Vagina (tissue), 2 donors: ENCODE measurements at regions not wholly inside any gene's neighbourhood (a gene's known extent, or its start where the extent isn't known, plus 50 kb on each side); places are given as distances from the start of the nearest gene placed in this dataset.

Experiments used
- DNase-seq, 2 donors: peaks; one replicate each; pipeline ENCODE4 v3.0.0-alpha.2; 2017; ENCODE audit errors: extremely low spot score in 2 of 2
- H3K27ac ChIP-seq: fragments of 200-600 bp; sonication (generic); one replicate; pipeline ENCODE4 v1.5.1; 2019
- H3K27me3 ChIP-seq: fragments of 200-600 bp; sonication (generic); one replicate; pipeline ENCODE4 v1.5.1; 2019
- H3K36me3 ChIP-seq, 2 donors: fragments of 200-600 bp; sonication (generic); one replicate each; pipeline ENCODE4 v1.5.1; 2017 to 2019
- H3K4me1 ChIP-seq: fragments of 200-600 bp; sonication (generic); one replicate; pipeline ENCODE4 v1.5.1; 2019
- H3K4me3 ChIP-seq, 2 donors: fragments of 200-600 bp; sonication (generic); 1 replicate in 1 of 2; 2 replicates in 1 of 2; pipeline ENCODE4 v1.5.1; 2016 to 2019
- H3K9me3 ChIP-seq: fragments of 200-600 bp; sonication (generic); one replicate; pipeline ENCODE4 v1.5.1; 2019
- POLR2A ChIP-seq, 2 donors: fragments of 450-650 bp; IDR thresholded peaks; one replicate each; pipeline ENCODE4 v1.6.1; 2017; ENCODE audit warnings: antibody characterized with exemption in 2 of 2, mild to moderate bottlenecking in 2 of 2, moderate library complexity in 2 of 2
- POLR2AphosphoS5 ChIP-seq, 2 donors: sonication (generic); formaldehyde crosslinking; IDR thresholded peaks; one replicate each; pipeline ENCODE4 v1.9.0; 2017; ENCODE audit warnings: antibody characterized with exemption in 2 of 2, mild to moderate bottlenecking in 2 of 2, low read depth in 1 of 2; ENCODE audit not compliant: insufficient read depth in 1 of 2
- intact Hi-C: fragments of 100-400 bp; cut with DNase I; formaldehyde crosslinking; loops from one replicate; pipeline ENCODE4 v1.15.1; 2023
- TF ChIP-seq, protein P1 (sequence below), 3 experiments: fragments of 450-650 bp in 2 of 3; fragments of 200-600 bp in 1 of 3; sonication (generic) in 1 of 3; IDR thresholded peaks; one replicate each; pipeline ENCODE4 v1.5.1; 2017 to 2019; ENCODE audit warnings: antibody characterized with exemption in 3 of 3, mild to moderate bottlenecking in 2 of 3, moderate library complexity in 2 of 3

DNA sequence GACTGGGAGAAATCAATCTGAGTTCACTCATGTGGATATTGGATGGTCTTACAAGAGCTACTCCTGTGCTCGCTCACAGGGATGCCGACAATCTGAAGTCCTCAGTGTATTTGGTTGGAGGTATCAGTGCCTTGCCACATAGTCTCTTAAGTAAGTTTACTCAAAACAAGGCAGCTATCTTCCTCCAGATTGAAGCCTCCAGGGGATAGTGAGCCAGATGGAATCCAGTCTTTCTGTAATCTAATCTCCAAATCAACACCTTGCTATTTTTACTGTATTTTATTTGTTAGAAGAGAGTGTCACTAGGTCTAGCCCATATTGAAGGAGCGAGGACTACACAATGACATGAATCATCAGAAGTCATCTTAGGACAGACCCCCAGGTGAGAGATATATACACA is 456.6 kb upstream of the POT1 start:
- H3K4me1 ChIP-seq = no peaks in the 10 kb centered on the region
- H3K27ac ChIP-seq = no peak overlapping the region
- no peaks in the 10 kb centered on the region for H3K27me3 ChIP-seq
- no peaks in the 10 kb centered on the region for H3K36me3 ChIP-seq
- no peak for DNase-seq
- H3K9me3 ChIP-seq = no peaks in the 10 kb centered on the region
- intact Hi-C loops = no loop called here
- TF ChIP-seq POLR2A (IDR thresholded peaks at IDR 0.05) = no peak
- TF ChIP-seq, protein P1, sequence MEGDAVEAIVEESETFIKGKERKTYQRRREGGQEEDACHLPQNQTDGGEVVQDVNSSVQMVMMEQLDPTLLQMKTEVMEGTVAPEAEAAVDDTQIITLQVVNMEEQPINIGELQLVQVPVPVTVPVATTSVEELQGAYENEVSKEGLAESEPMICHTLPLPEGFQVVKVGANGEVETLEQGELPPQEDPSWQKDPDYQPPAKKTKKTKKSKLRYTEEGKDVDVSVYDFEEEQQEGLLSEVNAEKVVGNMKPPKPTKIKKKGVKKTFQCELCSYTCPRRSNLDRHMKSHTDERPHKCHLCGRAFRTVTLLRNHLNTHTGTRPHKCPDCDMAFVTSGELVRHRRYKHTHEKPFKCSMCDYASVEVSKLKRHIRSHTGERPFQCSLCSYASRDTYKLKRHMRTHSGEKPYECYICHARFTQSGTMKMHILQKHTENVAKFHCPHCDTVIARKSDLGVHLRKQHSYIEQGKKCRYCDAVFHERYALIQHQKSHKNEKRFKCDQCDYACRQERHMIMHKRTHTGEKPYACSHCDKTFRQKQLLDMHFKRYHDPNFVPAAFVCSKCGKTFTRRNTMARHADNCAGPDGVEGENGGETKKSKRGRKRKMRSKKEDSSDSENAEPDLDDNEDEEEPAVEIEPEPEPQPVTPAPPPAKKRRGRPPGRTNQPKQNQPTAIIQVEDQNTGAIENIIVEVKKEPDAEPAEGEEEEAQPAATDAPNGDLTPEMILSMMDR (IDR thresholded peaks at IDR 0.05) = no peak
- no peak for TF ChIP-seq POLR2AphosphoS5 (IDR thresholded peaks at IDR 0.05; ENCODE audit: insufficient read depth in 1 of 2, low read depth in 1 of 2)
- H3K4me3 ChIP-seq = no peak overlapping the region

DNA sequence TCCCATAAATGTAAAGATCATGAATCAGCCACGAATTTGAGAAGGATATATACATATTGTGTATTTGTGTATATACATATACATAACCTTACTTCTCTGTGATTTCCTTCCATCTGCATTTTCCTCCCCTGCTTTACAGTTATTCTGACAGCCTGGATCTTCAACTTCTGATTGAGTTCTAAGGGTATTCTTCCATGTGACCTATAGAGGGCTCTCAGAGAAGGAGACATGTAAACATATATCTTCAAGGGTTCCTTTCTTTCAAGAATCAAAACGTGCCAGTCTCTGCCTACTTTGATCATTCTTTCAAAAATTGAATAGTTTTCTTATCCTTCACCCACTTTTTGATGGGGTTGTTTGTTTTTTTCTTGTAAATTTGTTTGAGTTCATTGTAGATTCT is 453.7 kb upstream of the POT1 start:
- no peaks in the 10 kb centered on the region for H3K4me1 ChIP-seq
- no peak overlapping the region for H3K4me3 ChIP-seq
- TF ChIP-seq POLR2AphosphoS5 (IDR thresholded peaks at IDR 0.05; ENCODE audit: insufficient read depth in 1 of 2, low read depth in 1 of 2) (no peak), POLR2A (IDR thresholded peaks at IDR 0.05) (no peak)
- TF ChIP-seq, protein P1 (IDR thresholded peaks at IDR 0.05) = no peak
- no peaks in the 10 kb centered on the region for H3K36me3 ChIP-seq
- H3K27ac ChIP-seq = no peak overlapping the region
- no peaks in the 10 kb centered on the region for H3K27me3 ChIP-seq
- no peak for DNase-seq
- H3K9me3 ChIP-seq = no peaks in the 10 kb centered on the region
- intact Hi-C loops = no loop called here

DNA sequence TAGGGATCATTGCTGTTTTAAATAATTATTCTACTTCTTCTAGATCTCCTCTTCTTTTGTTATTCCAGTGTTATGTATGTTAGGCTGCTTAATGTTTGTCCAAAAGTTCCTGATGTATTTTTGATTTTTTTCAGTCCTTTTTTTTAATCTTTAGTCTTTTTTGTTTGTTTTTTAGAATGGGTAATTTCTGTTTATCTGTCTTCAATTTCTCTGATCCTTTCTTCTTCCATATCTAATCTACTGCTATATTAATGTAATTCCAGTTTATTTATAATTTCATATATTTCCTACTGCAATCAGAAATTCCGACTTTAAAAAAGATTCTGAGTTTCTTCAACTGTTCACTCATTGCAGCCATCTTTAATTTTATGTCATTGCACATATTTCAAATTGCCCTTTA is 452.8 kb upstream of the POT1 start:
- intact Hi-C loops = no loop called here
- no peak for DNase-seq
- H3K27me3 ChIP-seq = no peaks in the 10 kb centered on the region
- H3K4me3 ChIP-seq = no peak overlapping the region
- no peaks in the 10 kb centered on the region for H3K4me1 ChIP-seq
- no peaks in the 10 kb centered on the region for H3K9me3 ChIP-seq
- no peaks in the 10 kb centered on the region for H3K36me3 ChIP-seq
- TF ChIP-seq POLR2AphosphoS5 (IDR thresholded peaks at IDR 0.05; ENCODE audit: insufficient read depth in 1 of 2, low read depth in 1 of 2) (no peak), POLR2A (IDR thresholded peaks at IDR 0.05) (no peak)
- TF ChIP-seq, protein P1 (IDR thresholded peaks at IDR 0.05) = no peak
- no peak overlapping the region for H3K27ac ChIP-seq

DNA sequence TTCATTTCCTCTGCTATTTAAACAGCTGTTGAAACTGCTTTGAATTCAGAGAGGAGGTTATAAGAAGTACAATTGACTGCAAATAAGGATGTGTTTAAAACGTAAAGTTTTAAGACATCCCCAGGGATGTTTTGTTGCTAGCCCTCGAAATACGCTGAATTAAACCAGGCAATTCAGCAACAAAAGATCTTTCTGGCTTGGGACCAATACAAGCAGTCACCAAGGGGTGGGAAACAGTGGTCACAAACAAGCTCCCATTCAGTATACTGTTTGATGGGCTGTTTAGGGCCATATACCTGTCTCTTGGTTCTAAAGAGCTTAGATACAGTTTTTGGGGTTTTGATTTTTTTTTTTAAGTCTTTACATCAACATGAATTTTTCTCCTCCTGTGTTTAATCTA is 446.3 kb upstream of the POT1 start:
- H3K27me3 ChIP-seq = no peaks in the 10 kb centered on the region
- intact Hi-C loops = no loop called here
- H3K4me3 ChIP-seq = no peak overlapping the region
- DNase-seq = no peak
- H3K27ac ChIP-seq = no peak overlapping the region
- no peaks in the 10 kb centered on the region for H3K4me1 ChIP-seq
- no peaks in the 10 kb centered on the region for H3K9me3 ChIP-seq
- TF ChIP-seq POLR2AphosphoS5 (IDR thresholded peaks at IDR 0.05; ENCODE audit: insufficient read depth in 1 of 2, low read depth in 1 of 2) (no peak), POLR2A (IDR thresholded peaks at IDR 0.05) (no peak)
- TF ChIP-seq, protein P1 (IDR thresholded peaks at IDR 0.05) = no peak
- no peaks in the 10 kb centered on the region for H3K36me3 ChIP-seq

DNA sequence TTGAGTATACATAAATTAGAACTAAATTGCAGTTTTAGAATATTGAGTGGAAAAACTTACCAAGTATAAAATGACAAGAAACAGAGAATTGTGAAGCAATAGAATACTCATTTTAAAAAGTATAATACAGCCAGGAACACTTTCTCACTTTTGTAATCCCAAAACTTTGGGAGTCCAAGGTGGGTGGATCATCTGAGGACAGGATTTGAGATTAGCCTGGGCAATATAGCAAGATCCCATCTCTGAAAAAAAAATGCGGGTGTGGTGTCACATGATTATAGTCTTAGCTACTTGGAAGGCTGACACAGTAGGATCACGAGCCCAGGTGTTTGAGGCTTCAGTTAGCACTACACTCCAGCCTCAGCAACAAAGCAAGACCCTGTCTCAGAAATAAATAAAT is 440.9 kb upstream of the POT1 start:
- DNase-seq = no peak
- Histone ChIP-seq H3K4me3 (no peak overlapping the region), H3K36me3 (no peaks in the 10 kb centered on the region), H3K4me1 (no peaks in the 10 kb centered on the region), H3K27ac (no peak overlapping the region), H3K27me3 (no peaks in the 10 kb centered on the region), H3K9me3 (no peaks in the 10 kb centered on the region)
- TF ChIP-seq, protein P1 (IDR thresholded peaks at IDR 0.05) = no peak
- TF ChIP-seq POLR2AphosphoS5 (IDR thresholded peaks at IDR 0.05; ENCODE audit: insufficient read depth in 1 of 2, low read depth in 1 of 2) (no peak), POLR2A (IDR thresholded peaks at IDR 0.05) (no peak)
- intact Hi-C loops = no loop called here
